ENCODE measurements at regions not wholly inside any gene's neighbourhood (a gene's known extent, or its start where the extent isn't known, plus 50 kb on each side); places are given as distances from the start of the nearest gene placed in this dataset.

- ChIA-PET POLR2A (ENCODE audit: unreplicated experiment) (no interaction called here), CTCF (no interaction called here)
- Histone ChIP-seq H2AK5ac (ENCODE audit: low read depth, low read length) (no peak overlapping the region), H4K20me1 (ENCODE audit: insufficient read depth, low read length) (no peaks in the 10 kb centered on the region), H3K56ac (ENCODE audit: extremely low read depth, insufficient read depth, low read length) (no peak overlapping the region), H3K4ac (ENCODE audit: low read depth, low read length) (no peak overlapping the region), H4K8ac (ENCODE audit: low read depth in 2 of 2, low read length in 2 of 2) (no peak overlapping the region), H3K23ac (ENCODE audit: low read depth, low read length) (no peak overlapping the region), H3K9ac (ENCODE audit: low read depth, low read length) (no peak overlapping the region), H3K36me3 (ENCODE audit: control insufficient read depth, insufficient read depth, low read length) (no peaks in the 10 kb centered on the region), H3K9me3 (ENCODE audit: control insufficient read depth, insufficient read depth, low read length) (no peaks in the 10 kb centered on the region), H2BK15ac (ENCODE audit: low read depth, low read length) (no peak overlapping the region), H2BK5ac (ENCODE audit: low read depth, low read length, poor library complexity, severe bottlenecking) (no peak overlapping the region), H3K4me3 (ENCODE audit: insufficient read depth, low read depth, low read length) (no peak overlapping the region), H3K27me3 (ENCODE audit: control insufficient read depth, insufficient read depth, low read length) (no peaks in the 10 kb centered on the region), H3K4me1 (ENCODE audit: control insufficient read depth, insufficient read depth, low read length) (no peaks in the 10 kb centered on the region), H2AFZ (replicated peaks; ENCODE audit: low read length, poor library complexity) (no peak overlapping the region), H3K14ac (replicated peaks; ENCODE audit: low read depth, low read length) (no peak overlapping the region), H2BK120ac (ENCODE audit: low read depth, low read length) (no peak overlapping the region), H2BK20ac (ENCODE audit: low read depth, low read length) (no peak overlapping the region), H4K91ac (ENCODE audit: insufficient read depth, low read depth, low read length) (no peak overlapping the region), H3K18ac (ENCODE audit: low read depth, low read length) (no peak overlapping the region), H3K9me1 (ENCODE audit: insufficient read depth, low read length) (no peaks in the 10 kb centered on the region), H3K4me2 (ENCODE audit: low read depth, low read length) (no peak overlapping the region), H3K27ac (ENCODE audit: insufficient read depth, low read length) (no peak overlapping the region), H3K79me1 (ENCODE audit: low read depth in 1 of 2, low read length in 2 of 2) (no peaks in the 10 kb centered on the region), H2AK9ac (replicated peaks; ENCODE audit: low read depth, low read length, poor library complexity) (no peak overlapping the region), H4K5ac (ENCODE audit: low read depth, low read length) (no peak overlapping the region)
- ATAC-seq (ENCODE audit: low read depth) (no peak), DNase-seq (no peak)
- BruUV-seq (replicated peaks) = no TSS peak
- intact Hi-C loops (cut with micrococcal nuclease) = no loop called here
- TF ChIP-seq RCOR1 (IDR thresholded peaks at IDR 0.05; ENCODE audit: insufficient replicate concordance, low read length) = no peak
- TF ChIP-seq NFE2L2 (IDR thresholded peaks at IDR 0.05; ENCODE audit: low read depth, low read length) = no peak
- no peak for TF ChIP-seq POLR2A (IDR thresholded peaks at IDR 0.05; ENCODE audit: low read depth, low read length)
- no peak for TF ChIP-seq FOS (IDR thresholded peaks at IDR 0.05; ENCODE audit: low read depth, low read length)
- TF ChIP-seq, protein P1, sequence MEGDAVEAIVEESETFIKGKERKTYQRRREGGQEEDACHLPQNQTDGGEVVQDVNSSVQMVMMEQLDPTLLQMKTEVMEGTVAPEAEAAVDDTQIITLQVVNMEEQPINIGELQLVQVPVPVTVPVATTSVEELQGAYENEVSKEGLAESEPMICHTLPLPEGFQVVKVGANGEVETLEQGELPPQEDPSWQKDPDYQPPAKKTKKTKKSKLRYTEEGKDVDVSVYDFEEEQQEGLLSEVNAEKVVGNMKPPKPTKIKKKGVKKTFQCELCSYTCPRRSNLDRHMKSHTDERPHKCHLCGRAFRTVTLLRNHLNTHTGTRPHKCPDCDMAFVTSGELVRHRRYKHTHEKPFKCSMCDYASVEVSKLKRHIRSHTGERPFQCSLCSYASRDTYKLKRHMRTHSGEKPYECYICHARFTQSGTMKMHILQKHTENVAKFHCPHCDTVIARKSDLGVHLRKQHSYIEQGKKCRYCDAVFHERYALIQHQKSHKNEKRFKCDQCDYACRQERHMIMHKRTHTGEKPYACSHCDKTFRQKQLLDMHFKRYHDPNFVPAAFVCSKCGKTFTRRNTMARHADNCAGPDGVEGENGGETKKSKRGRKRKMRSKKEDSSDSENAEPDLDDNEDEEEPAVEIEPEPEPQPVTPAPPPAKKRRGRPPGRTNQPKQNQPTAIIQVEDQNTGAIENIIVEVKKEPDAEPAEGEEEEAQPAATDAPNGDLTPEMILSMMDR (conservative IDR thresholded peaks at IDR 0.05; ENCODE audit: low read depth, low read length) = no peak
- TF ChIP-seq BHLHE40 (IDR thresholded peaks at IDR 0.05; ENCODE audit: low read depth, low read length) = no peak
- TF ChIP-seq USF2 (IDR thresholded peaks at IDR 0.05; ENCODE audit: low read depth, low read length) = no peak
- no peak for TF ChIP-seq CEBPB (IDR thresholded peaks at IDR 0.05; ENCODE audit: low read depth, low read length)
- TF ChIP-seq SMC3 (IDR thresholded peaks at IDR 0.05; ENCODE audit: low read depth, low read length) = no peak
- no peak for TF ChIP-seq RAD21 (IDR thresholded peaks at IDR 0.05; ENCODE audit: low read length)
- TF ChIP-seq MXI1 (IDR thresholded peaks at IDR 0.05; ENCODE audit: borderline replicate concordance, low read depth, low read length) = no peak
- TF ChIP-seq RFX5 (IDR thresholded peaks at IDR 0.05; ENCODE audit: low read depth, low read length) = no peak
- no peak for TF ChIP-seq CHD1 (IDR thresholded peaks at IDR 0.05; ENCODE audit: low read depth, low read length)
- TF ChIP-seq ELK1 (IDR thresholded peaks at IDR 0.05; ENCODE audit: borderline replicate concordance, low read depth, low read length) = no peak
- TF ChIP-seq MAFK (IDR thresholded peaks at IDR 0.05; ENCODE audit: low read depth, low read length) = no peak
- no peak for TF ChIP-seq MAZ (IDR thresholded peaks at IDR 0.05; ENCODE audit: borderline replicate concordance, low read depth, low read length)
- dilution Hi-C loops (cut with HindIII; ENCODE audit: low sequenced_read_pairs, unreplicated experiment) = no loop called here
- in situ Hi-C loops (cut with MboI; ENCODE audit: low sequenced_read_pairs) = no loop called here
These were observed 1278.4 kb upstream of the TENM4 start for GRCh38 chr11:80719292-80719646.
